ENCODE measurements at regions not wholly inside any gene's neighbourhood (a gene's known extent, or its start where the extent isn't known, plus 50 kb on each side); places are given as distances from the start of the nearest gene placed in this dataset.

DNA sequence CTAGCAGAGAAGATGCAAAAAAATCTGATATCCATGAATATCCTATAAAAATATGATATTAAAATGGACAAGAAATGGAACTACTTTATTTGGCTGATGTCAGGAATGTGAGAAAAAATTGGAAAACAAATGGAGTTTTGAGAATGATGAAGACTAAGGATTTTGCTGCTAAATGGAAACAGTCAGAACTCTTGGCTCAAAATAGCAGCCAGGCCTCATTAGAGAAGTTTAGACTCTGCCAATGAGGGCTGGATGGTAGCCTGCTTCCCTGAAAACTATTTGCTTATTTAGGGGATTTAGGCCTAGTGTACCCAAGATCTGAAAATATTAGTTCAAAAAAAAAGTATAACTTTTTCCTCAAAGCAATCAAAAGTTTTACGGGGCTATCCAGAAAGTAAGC, 458.5 kb downstream of the TFEC start:
- TF ChIP-seq, protein P1, sequence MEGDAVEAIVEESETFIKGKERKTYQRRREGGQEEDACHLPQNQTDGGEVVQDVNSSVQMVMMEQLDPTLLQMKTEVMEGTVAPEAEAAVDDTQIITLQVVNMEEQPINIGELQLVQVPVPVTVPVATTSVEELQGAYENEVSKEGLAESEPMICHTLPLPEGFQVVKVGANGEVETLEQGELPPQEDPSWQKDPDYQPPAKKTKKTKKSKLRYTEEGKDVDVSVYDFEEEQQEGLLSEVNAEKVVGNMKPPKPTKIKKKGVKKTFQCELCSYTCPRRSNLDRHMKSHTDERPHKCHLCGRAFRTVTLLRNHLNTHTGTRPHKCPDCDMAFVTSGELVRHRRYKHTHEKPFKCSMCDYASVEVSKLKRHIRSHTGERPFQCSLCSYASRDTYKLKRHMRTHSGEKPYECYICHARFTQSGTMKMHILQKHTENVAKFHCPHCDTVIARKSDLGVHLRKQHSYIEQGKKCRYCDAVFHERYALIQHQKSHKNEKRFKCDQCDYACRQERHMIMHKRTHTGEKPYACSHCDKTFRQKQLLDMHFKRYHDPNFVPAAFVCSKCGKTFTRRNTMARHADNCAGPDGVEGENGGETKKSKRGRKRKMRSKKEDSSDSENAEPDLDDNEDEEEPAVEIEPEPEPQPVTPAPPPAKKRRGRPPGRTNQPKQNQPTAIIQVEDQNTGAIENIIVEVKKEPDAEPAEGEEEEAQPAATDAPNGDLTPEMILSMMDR (IDR thresholded peaks at IDR 0.05; ENCODE audit: poor library complexity, severe bottlenecking) = no peak
- TF ChIP-seq EZH2 (IDR thresholded peaks at IDR 0.05; ENCODE audit: borderline replicate concordance, insufficient read depth, low read length, poor library complexity, severe bottlenecking) (no peak), POLR2AphosphoS5 (IDR thresholded peaks at IDR 0.05) (no peak), EP300 (conservative IDR thresholded peaks at IDR 0.05; ENCODE audit: poor library complexity, severe bottlenecking) (no peak), MXI1 (conservative IDR thresholded peaks at IDR 0.05; ENCODE audit: poor library complexity, severe bottlenecking) (no peak), SMC3 (conservative IDR thresholded peaks at IDR 0.05; ENCODE audit: poor library complexity) (no peak), RAD21 (conservative IDR thresholded peaks at IDR 0.05) (no peak), TAF1 (IDR thresholded peaks at IDR 0.05; ENCODE audit: low read depth) (no peak)
- TF ChIP-seq, protein P2, sequence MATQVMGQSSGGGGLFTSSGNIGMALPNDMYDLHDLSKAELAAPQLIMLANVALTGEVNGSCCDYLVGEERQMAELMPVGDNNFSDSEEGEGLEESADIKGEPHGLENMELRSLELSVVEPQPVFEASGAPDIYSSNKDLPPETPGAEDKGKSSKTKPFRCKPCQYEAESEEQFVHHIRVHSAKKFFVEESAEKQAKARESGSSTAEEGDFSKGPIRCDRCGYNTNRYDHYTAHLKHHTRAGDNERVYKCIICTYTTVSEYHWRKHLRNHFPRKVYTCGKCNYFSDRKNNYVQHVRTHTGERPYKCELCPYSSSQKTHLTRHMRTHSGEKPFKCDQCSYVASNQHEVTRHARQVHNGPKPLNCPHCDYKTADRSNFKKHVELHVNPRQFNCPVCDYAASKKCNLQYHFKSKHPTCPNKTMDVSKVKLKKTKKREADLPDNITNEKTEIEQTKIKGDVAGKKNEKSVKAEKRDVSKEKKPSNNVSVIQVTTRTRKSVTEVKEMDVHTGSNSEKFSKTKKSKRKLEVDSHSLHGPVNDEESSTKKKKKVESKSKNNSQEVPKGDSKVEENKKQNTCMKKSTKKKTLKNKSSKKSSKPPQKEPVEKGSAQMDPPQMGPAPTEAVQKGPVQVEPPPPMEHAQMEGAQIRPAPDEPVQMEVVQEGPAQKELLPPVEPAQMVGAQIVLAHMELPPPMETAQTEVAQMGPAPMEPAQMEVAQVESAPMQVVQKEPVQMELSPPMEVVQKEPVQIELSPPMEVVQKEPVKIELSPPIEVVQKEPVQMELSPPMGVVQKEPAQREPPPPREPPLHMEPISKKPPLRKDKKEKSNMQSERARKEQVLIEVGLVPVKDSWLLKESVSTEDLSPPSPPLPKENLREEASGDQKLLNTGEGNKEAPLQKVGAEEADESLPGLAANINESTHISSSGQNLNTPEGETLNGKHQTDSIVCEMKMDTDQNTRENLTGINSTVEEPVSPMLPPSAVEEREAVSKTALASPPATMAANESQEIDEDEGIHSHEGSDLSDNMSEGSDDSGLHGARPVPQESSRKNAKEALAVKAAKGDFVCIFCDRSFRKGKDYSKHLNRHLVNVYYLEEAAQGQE (IDR thresholded peaks at IDR 0.05; ENCODE audit: borderline replicate concordance) = no peak

Data from neural cell (in vitro differentiated cells).